HG02970 (cell line): ENCODE measurements at regions not wholly inside any gene's neighbourhood (a gene's known extent, or its start where the extent isn't known, plus 50 kb on each side); places are given as distances from the start of the nearest gene placed in this dataset.
"Not testable (repeated sequence)": the region's sequence is repeated elsewhere in the genome, so short reads cannot be mapped to it uniquely, and the experiment has no call there.

Source experiments
- ATAC-seq: cut with Tn5 transposase; IDR thresholded peaks from one replicate; pipeline ENCODE4 v1.9.1; 2021; ENCODE audit warnings: mild to moderate bottlenecking, moderate library complexity, moderate number of reproducible peaks; ENCODE audit not compliant: unreplicated experiment, low FRiP score

GRCh38 chr2:72032481-72033041 is 115.1 kb downstream of the CYP26B1 start:
- no peak for ATAC-seq

- no peak for ATAC-seq
Measured at GRCh38 chr2:72031346-72032110, 116.1 kb downstream of the CYP26B1 start.

GRCh38 chr2:72028996-72029395 is 118.7 kb downstream of the CYP26B1 start:
- ATAC-seq: no peak

- no peak for ATAC-seq
Measured at GRCh38 chr2:72028351-72028995, 119.2 kb downstream of the CYP26B1 start.

GRCh38 chr2:72027426-72028161 is 120.1 kb downstream of the CYP26B1 start:
- no peak for ATAC-seq

GRCh38 chr2:72026819-72027425 is 120.7 kb downstream of the CYP26B1 start:
- ATAC-seq: no peak

GRCh38 chr2:72024451-72025175 is 123.0 kb downstream of the CYP26B1 start:
- ATAC-seq: no peak

GRCh38 chr2:72023678-72024390 is 123.8 kb downstream of the CYP26B1 start:
- no peak for ATAC-seq

GRCh38 chr2:72021371-72021770 is 126.3 kb downstream of the CYP26B1 start:
- ATAC-seq: not testable (repeated sequence)

- ATAC-seq: no peak
Measured at GRCh38 chr2:72015266-72015665, 132.4 kb downstream of the CYP26B1 start.

GRCh38 chr2:72014831-72015230 is 132.8 kb downstream of the CYP26B1 start:
- no peak for ATAC-seq

- ATAC-seq: no peak
Measured at GRCh38 chr2:72013726-72014125, 133.9 kb downstream of the CYP26B1 start.

- no peak for ATAC-seq
Measured at GRCh38 chr2:72012886-72013574, 134.6 kb downstream of the CYP26B1 start.

- ATAC-seq: no peak
Measured at GRCh38 chr2:72011791-72012190, 135.9 kb downstream of the CYP26B1 start.

GRCh38 chr2:72011370-72011689 is 136.3 kb downstream of the CYP26B1 start:
- no peak for ATAC-seq

- ATAC-seq: no peak
Measured at GRCh38 chr2:72010647-72011369, 136.9 kb downstream of the CYP26B1 start.

- ATAC-seq: no peak
Measured at GRCh38 chr2:72008608-72009007, 139.1 kb downstream of the CYP26B1 start.

- no peak for ATAC-seq
Measured at GRCh38 chr2:72007402-72007801, 140.3 kb downstream of the CYP26B1 start.
